Inflammatory macrophage treated with lipopolysaccharide for 4 hours (primary cell): ENCODE measurements at regions not wholly inside any gene's neighbourhood (a gene's known extent, or its start where the extent isn't known, plus 50 kb on each side); places are given as distances from the start of the nearest gene placed in this dataset.

Experiments used
- DNase-seq: peaks from one replicate; pipeline ENCODE4 v3.0.0-alpha.2; 2020

- no peak for DNase-seq
Measured at GRCh38 chr2:14223576-14223975, 408.9 kb upstream of the LRATD1 start.

- DNase-seq: no peak
Measured at GRCh38 chr2:14231391-14231898, 401.1 kb upstream of the LRATD1 start.

- no peak for DNase-seq
Measured at GRCh38 chr2:14232217-14232616, 400.3 kb upstream of the LRATD1 start.

GRCh38 chr2:14234911-14235310 is 397.6 kb upstream of the LRATD1 start:
- DNase-seq: no peak

GRCh38 chr2:14235667-14236066 is 396.9 kb upstream of the LRATD1 start:
- DNase-seq: no peak

GRCh38 chr2:14237902-14238301 is 394.6 kb upstream of the LRATD1 start:
- no peak for DNase-seq

- no peak for DNase-seq
Measured at GRCh38 chr2:14239605-14240004, 392.9 kb upstream of the LRATD1 start.

GRCh38 chr2:14240868-14241267 is 391.6 kb upstream of the LRATD1 start:
- no peak for DNase-seq

- no peak for DNase-seq
Measured at GRCh38 chr2:14245901-14246300, 386.6 kb upstream of the LRATD1 start.

GRCh38 chr2:14255135-14255820 is 377.2 kb upstream of the LRATD1 start:
- DNase-seq: no peak

- DNase-seq: no peak
Measured at GRCh38 chr2:14256890-14257289, 375.6 kb upstream of the LRATD1 start.

GRCh38 chr2:14257801-14258507 is 374.6 kb upstream of the LRATD1 start:
- DNase-seq: no peak

- no peak for DNase-seq
Measured at GRCh38 chr2:14261771-14262170, 370.7 kb upstream of the LRATD1 start.

GRCh38 chr2:14263053-14263452 is 369.5 kb upstream of the LRATD1 start:
- no peak for DNase-seq

GRCh38 chr2:14270036-14270582 is 362.4 kb upstream of the LRATD1 start:
- DNase-seq: no peak

- DNase-seq: no peak
Measured at GRCh38 chr2:14272396-14273075, 360.0 kb upstream of the LRATD1 start.

- DNase-seq: no peak
Measured at GRCh38 chr2:14273650-14274049, 358.9 kb upstream of the LRATD1 start.

GRCh38 chr2:14284244-14284643 is 348.3 kb upstream of the LRATD1 start:
- DNase-seq: no peak

- no peak for DNase-seq
Measured at GRCh38 chr2:14285812-14286211, 346.7 kb upstream of the LRATD1 start.

GRCh38 chr2:14288016-14288415 is 344.5 kb upstream of the LRATD1 start:
- no peak for DNase-seq

GRCh38 chr2:14292964-14293363 is 339.6 kb upstream of the LRATD1 start:
- DNase-seq: no peak

GRCh38 chr2:14297340-14297739 is 335.2 kb upstream of the LRATD1 start:
- DNase-seq: no peak

GRCh38 chr2:14297906-14298305 is 334.6 kb upstream of the LRATD1 start:
- DNase-seq: no peak

GRCh38 chr2:14301331-14301730 is 331.2 kb upstream of the LRATD1 start:
- no peak for DNase-seq
